GM19025 (cell line): ENCODE measurements at regions not wholly inside any gene's neighbourhood (a gene's known extent, or its start where the extent isn't known, plus 50 kb on each side); places are given as distances from the start of the nearest gene placed in this dataset.
A peak's percentile ranks its signal among the peaks of the same experiment; 100 is the strongest.
"Not testable (repeated sequence)": the region's sequence is repeated elsewhere in the genome, so short reads cannot be mapped to it uniquely, and the experiment has no call there.

Source experiments
- ATAC-seq: cut with Tn5 transposase; IDR thresholded peaks from one replicate; pipeline ENCODE4 v1.9.1; 2021; ENCODE audit warnings: mild to moderate bottlenecking, low read depth, moderate library complexity; ENCODE audit not compliant: unreplicated experiment

- ATAC-seq, result no peak
Measured at GRCh38 chr6:87772597-87773530, 70.8 kb upstream of the AKIRIN2 start.

GRCh38 chr6:87767478-87767877 lies 65.4 kb upstream of the AKIRIN2 start:
- ATAC-seq, result no peak

- no peak for ATAC-seq
Measured at GRCh38 chr6:87766211-87766610, 64.2 kb upstream of the AKIRIN2 start.

- no peak for ATAC-seq
Measured at GRCh38 chr6:87763901-87764300, 61.9 kb upstream of the AKIRIN2 start.

- no peak for ATAC-seq
Measured at GRCh38 chr6:87763276-87763675, 61.2 kb upstream of the AKIRIN2 start.

- ATAC-seq, result no peak
Measured at GRCh38 chr6:87762116-87762515, 60.1 kb upstream of the AKIRIN2 start.

- ATAC-seq, result no peak
Measured at GRCh38 chr6:87757792-87758191, 55.8 kb upstream of the AKIRIN2 start.

GRCh38 chr6:87756858-87757257 lies 54.8 kb upstream of the AKIRIN2 start:
- ATAC-seq, result peak; percentile 97

- ATAC-seq, result no peak
Measured at GRCh38 chr6:87755708-87756671, 54.0 kb upstream of the AKIRIN2 start.

- ATAC-seq, result no peak
Measured at GRCh38 chr6:87754828-87755227, 52.8 kb upstream of the AKIRIN2 start.

- ATAC-seq, result no peak
Measured at GRCh38 chr6:87753131-87753685, 51.2 kb upstream of the AKIRIN2 start.

GRCh38 chr6:87752503-87752902 lies 50.5 kb upstream of the AKIRIN2 start:
- ATAC-seq, result not testable (repeated sequence)
